Fibroblast of the aortic adventitia (primary cell): ENCODE measurements at regions not wholly inside any gene's neighbourhood (a gene's known extent, or its start where the extent isn't known, plus 50 kb on each side); places are given as distances from the start of the nearest gene placed in this dataset.

Experiments used
- DNase-seq: peaks from one replicate; pipeline ENCODE4 v3.0.0-alpha.2; 2010; ENCODE audit warnings: low read depth
- H3K4me3 ChIP-seq: 2 replicates; pipeline ENCODE4 v1.5.1; 2011; ENCODE audit warnings: low read depth, mild to moderate bottlenecking, control low read depth, low read length, moderate library complexity
- CTCF ChIP-seq: IDR thresholded peaks from 2 replicates; pipeline ENCODE4 v1.5.1; 2011; ENCODE audit warnings: mild to moderate bottlenecking, low read length, control low read depth, inconsistent platforms; ENCODE audit not compliant: insufficient read depth

GRCh38 chr4:13859423-13859822 is 231.9 kb upstream of the BOD1L1 start:
- no peak for DNase-seq
- H3K4me3 ChIP-seq: no peak overlapping the region
- no peak for TF ChIP-seq CTCF

GRCh38 chr4:13860126-13860525 is 232.6 kb upstream of the BOD1L1 start:
- H3K4me3 ChIP-seq: no peak overlapping the region
- peak; percentile 10 for DNase-seq
- peak; percentile 3 for TF ChIP-seq CTCF

GRCh38 chr4:13865871-13866669 is 238.5 kb upstream of the BOD1L1 start:
- no peak overlapping the region for H3K4me3 ChIP-seq
- TF ChIP-seq CTCF: no peak
- DNase-seq: peak; percentile 21

- H3K4me3 ChIP-seq: no peak overlapping the region
- TF ChIP-seq CTCF: no peak
- peak; percentile 16 for DNase-seq
Measured at GRCh38 chr4:13866881-13867280, 239.4 kb upstream of the BOD1L1 start.

GRCh38 chr4:13872155-13872554 is 244.6 kb upstream of the BOD1L1 start:
- no peak for DNase-seq

GRCh38 chr4:13872955-13873354 is 245.4 kb upstream of the BOD1L1 start:
- no peak for TF ChIP-seq CTCF
- H3K4me3 ChIP-seq: no peak overlapping the region
- no peak for DNase-seq

More at GRCh38 chr4:13872155-13872554, 244.6 kb upstream of the BOD1L1 start:
- TF ChIP-seq CTCF: no peak
- H3K4me3 ChIP-seq: no peak overlapping the region

- no peak for TF ChIP-seq CTCF
Measured at GRCh38 chr4:13875181-13875580, 247.7 kb upstream of the BOD1L1 start.

More at GRCh38 chr4:13875181-13875580, 247.7 kb upstream of the BOD1L1 start:
- no peak overlapping the region for H3K4me3 ChIP-seq
- no peak for DNase-seq
